IMR-90 (cell line): ENCODE measurements at regions not wholly inside any gene's neighbourhood (a gene's known extent, or its start where the extent isn't known, plus 50 kb on each side); places are given as distances from the start of the nearest gene placed in this dataset.

ENCODE experiments used
- CHD1 ChIP-seq: IDR thresholded peaks from 2 replicates; pipeline ENCODE4 v1.6.1; 2012; ENCODE audit warnings: low read depth, low read length, improper control_type of control experiment
- CTCF ChIP-seq: conservative IDR thresholded peaks from 2 replicates; pipeline ENCODE4 v1.5.1; 2012; ENCODE audit warnings: mild to moderate bottlenecking, low read depth, low read length, improper control_type of control experiment
- ELK1 ChIP-seq: fragments of 150-350 bp; IDR thresholded peaks from 2 replicates; pipeline ENCODE4 v1.6.1; 2016; ENCODE audit warnings: low read depth, mild to moderate bottlenecking, low read length, moderate library complexity, borderline replicate concordance
- MXI1 ChIP-seq: IDR thresholded peaks from 2 replicates; pipeline ENCODE4 v1.6.1; 2012; ENCODE audit warnings: low read depth, mild to moderate bottlenecking, low read length, moderate library complexity, borderline replicate concordance
- NFE2L2 ChIP-seq: fragments of 150-350 bp; IDR thresholded peaks from 2 replicates; pipeline ENCODE4 v1.6.1; 2016; ENCODE audit warnings: low read depth, mild to moderate bottlenecking, low read length
- POLR2A ChIP-seq: IDR thresholded peaks from 2 replicates; pipeline ENCODE4 v1.6.1; 2012; ENCODE audit warnings: mild to moderate bottlenecking, low read depth, low read length
- RAD21 ChIP-seq: IDR thresholded peaks from 2 replicates; pipeline ENCODE4 v1.6.1; 2012; ENCODE audit warnings: low read length, improper control_type of control experiment
- RCOR1 ChIP-seq: IDR thresholded peaks from 2 replicates; pipeline ENCODE4 v1.6.1; 2012; ENCODE audit warnings: mild to moderate bottlenecking, low read length, improper control_type of control experiment; ENCODE audit not compliant: insufficient replicate concordance
- RFX5 ChIP-seq: IDR thresholded peaks from 2 replicates; pipeline ENCODE4 v1.8.0; 2012; ENCODE audit warnings: low read depth, mild to moderate bottlenecking, low read length, moderate library complexity
- SMC3 ChIP-seq: fragments of 150-350 bp; IDR thresholded peaks from 2 replicates; pipeline ENCODE4 v1.6.1; 2016; ENCODE audit warnings: low read depth, mild to moderate bottlenecking, antibody characterized with exemption, low read length, moderate library complexity
- USF2 ChIP-seq: fragments of 150-350 bp; IDR thresholded peaks from 2 replicates; pipeline ENCODE4 v1.6.1; 2017; ENCODE audit warnings: mild to moderate bottlenecking, antibody characterized with exemption, low read length, low read depth

GRCh38 chr9:1882711-1883403 is 132.3 kb upstream of the SMARCA2 start:
- TF ChIP-seq RAD21 (no peak), MXI1 (no peak), CHD1 (no peak), USF2 (no peak), CTCF (no peak), SMC3 (no peak), ELK1 (no peak), POLR2A (no peak), RFX5 (no peak), NFE2L2 (no peak), RCOR1 (no peak)
